ENCODE measurements at regions not wholly inside any gene's neighbourhood (a gene's known extent, or its start where the extent isn't known, plus 50 kb on each side); places are given as distances from the start of the nearest gene placed in this dataset.

DNA sequence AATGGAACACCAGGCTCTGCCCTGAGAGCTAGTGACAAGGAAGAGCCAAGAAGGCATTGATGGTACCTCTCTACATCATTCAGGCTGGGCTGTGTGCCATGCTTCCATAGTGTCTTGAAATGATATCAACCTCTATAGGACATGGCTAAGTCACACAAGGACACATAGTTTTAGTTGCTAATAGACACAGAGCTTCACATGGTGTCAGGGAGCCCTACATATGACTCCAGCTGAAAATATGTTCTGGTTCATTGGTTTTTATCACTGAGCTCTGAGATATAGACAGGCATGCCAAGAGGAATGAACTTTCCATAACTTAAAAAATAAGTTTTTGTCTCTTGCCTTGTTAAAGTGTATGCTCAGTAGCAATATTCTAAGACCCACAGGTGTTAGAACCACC is 72.1 kb upstream of the PRKG2 start:
- no peak for ATAC-seq

DNA sequence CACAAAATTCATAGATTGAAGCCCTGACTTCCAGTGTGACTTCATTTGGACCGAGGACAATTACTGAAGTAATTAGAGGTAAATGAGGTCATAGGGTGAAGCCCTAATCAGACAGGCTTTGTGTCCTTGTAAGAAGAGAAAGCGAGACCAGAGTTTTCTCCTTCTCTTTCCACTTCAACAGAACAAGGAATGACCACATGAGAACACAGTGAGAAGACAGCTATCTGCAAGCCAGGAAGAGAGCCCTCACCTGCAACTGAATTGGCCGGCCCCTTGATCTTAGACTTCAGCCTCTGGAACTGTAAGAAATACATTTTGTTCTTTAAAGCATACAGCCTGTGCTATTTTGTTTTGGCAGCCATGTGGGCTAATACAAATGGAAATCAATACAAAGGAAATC is 67.1 kb upstream of the PRKG2 start:
- intact Hi-C loops (cut with DNase I): no loop called here
- DNase-seq (no peak), ATAC-seq (no peak)
- no peaks in the 10 kb centered on the region for H3K4me1 ChIP-seq
- no peak overlapping the region for H3K27ac ChIP-seq
- no peaks in the 10 kb centered on the region for H3K27me3 ChIP-seq
- TF ChIP-seq, protein P1, sequence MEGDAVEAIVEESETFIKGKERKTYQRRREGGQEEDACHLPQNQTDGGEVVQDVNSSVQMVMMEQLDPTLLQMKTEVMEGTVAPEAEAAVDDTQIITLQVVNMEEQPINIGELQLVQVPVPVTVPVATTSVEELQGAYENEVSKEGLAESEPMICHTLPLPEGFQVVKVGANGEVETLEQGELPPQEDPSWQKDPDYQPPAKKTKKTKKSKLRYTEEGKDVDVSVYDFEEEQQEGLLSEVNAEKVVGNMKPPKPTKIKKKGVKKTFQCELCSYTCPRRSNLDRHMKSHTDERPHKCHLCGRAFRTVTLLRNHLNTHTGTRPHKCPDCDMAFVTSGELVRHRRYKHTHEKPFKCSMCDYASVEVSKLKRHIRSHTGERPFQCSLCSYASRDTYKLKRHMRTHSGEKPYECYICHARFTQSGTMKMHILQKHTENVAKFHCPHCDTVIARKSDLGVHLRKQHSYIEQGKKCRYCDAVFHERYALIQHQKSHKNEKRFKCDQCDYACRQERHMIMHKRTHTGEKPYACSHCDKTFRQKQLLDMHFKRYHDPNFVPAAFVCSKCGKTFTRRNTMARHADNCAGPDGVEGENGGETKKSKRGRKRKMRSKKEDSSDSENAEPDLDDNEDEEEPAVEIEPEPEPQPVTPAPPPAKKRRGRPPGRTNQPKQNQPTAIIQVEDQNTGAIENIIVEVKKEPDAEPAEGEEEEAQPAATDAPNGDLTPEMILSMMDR (IDR thresholded peaks at IDR 0.05): no peak
- H3K4me3 ChIP-seq: no peak overlapping the region
- no peaks in the 10 kb centered on the region for H3K36me3 ChIP-seq
- H3K9me3 ChIP-seq: no peaks in the 10 kb centered on the region

More for the DNA sequence above, 72.1 kb upstream of the PRKG2 start:
- intact Hi-C loops (cut with DNase I): no loop called here
- H3K4me3 ChIP-seq: no peak overlapping the region
- H3K9me3 ChIP-seq: no peaks in the 10 kb centered on the region
- H3K27me3 ChIP-seq: no peaks in the 10 kb centered on the region
- H3K4me1 ChIP-seq: no peaks in the 10 kb centered on the region
- H3K36me3 ChIP-seq: no peaks in the 10 kb centered on the region
- DNase-seq: no peak
- TF ChIP-seq, protein P1 (IDR thresholded peaks at IDR 0.05): no peak
- no peak overlapping the region for H3K27ac ChIP-seq

DNA sequence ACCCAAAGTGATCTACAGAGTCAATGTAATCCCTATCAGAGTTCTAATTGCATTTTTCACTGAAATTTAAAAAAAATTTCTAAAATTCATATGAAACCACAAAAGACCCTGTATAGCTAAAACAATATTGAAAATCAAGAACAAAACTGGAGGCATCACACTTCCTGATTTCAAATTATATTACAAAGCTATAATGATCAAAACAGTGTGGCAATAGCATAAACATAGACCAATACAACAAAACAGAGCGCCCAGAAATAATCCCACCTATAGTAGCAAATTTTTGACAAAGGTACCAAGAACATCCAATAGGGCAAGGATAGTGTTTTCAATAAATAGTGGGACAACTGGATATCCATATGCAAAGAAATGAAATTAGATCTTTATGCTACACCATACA is 59.4 kb upstream of the PRKG2 start:
- Histone ChIP-seq H3K36me3 (no peaks in the 10 kb centered on the region), H3K9me3 (no peaks in the 10 kb centered on the region), H3K27me3 (no peaks in the 10 kb centered on the region), H3K27ac (no peak overlapping the region), H3K4me3 (no peak overlapping the region), H3K4me1 (no peaks in the 10 kb centered on the region)
- intact Hi-C loops (cut with DNase I): no loop called here
- ATAC-seq (no peak), DNase-seq (no peak)
- TF ChIP-seq, protein P1 (IDR thresholded peaks at IDR 0.05): no peak

DNA sequence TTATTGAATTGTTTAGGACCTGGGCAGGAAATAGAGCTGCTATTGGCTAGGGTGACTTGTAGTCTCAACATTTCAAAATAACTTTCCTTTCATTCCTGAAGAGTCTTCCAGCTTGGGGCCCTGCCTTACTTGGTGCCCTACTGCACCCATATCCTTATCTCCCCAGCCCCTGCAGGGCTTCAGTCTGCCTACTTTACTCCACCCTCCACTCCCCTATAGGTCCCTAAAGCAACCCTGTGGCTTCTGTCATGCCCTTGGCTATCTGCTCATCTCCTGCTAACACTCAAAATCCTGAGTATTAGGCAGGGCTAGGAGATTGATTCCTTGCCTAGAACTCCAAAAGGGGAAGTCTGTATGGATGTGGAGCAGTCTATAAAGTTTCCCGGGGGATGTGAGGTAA is 57.6 kb upstream of the PRKG2 start:
- no peaks in the 10 kb centered on the region for H3K27me3 ChIP-seq
- intact Hi-C loops (cut with DNase I): no loop called here
- no peak overlapping the region for H3K4me3 ChIP-seq
- TF ChIP-seq, protein P1 (IDR thresholded peaks at IDR 0.05): no peak
- no peak for DNase-seq
- no peaks in the 10 kb centered on the region for H3K9me3 ChIP-seq
- ATAC-seq: no peak
- no peaks in the 10 kb centered on the region for H3K36me3 ChIP-seq
- H3K4me1 ChIP-seq: no peaks in the 10 kb centered on the region
- H3K27ac ChIP-seq: no peak overlapping the region
